HG03469 (cell line): ENCODE measurements at regions not wholly inside any gene's neighbourhood (a gene's known extent, or its start where the extent isn't known, plus 50 kb on each side); places are given as distances from the start of the nearest gene placed in this dataset.

Experiments
- ATAC-seq: cut with Tn5 transposase; IDR thresholded peaks from one replicate; pipeline ENCODE4 v1.9.1; 2021; ENCODE audit warnings: mild to moderate bottlenecking, moderate library complexity, moderate number of reproducible peaks; ENCODE audit not compliant: unreplicated experiment

- no peak for ATAC-seq
These were observed 462.0 kb downstream of the INSC start for GRCh38 chr11:15576769-15577168.

GRCh38 chr11:15577519-15577918 lies 462.8 kb downstream of the INSC start:
- ATAC-seq, result no peak

- ATAC-seq, result no peak
These were observed 464.7 kb downstream of the INSC start for GRCh38 chr11:15579287-15580001.

- no peak for ATAC-seq
These were observed 465.5 kb downstream of the INSC start for GRCh38 chr11:15580056-15580774.

GRCh38 chr11:15580775-15581095 lies 466.0 kb downstream of the INSC start:
- no peak for ATAC-seq

- ATAC-seq, result no peak
These were observed 469.4 kb downstream of the INSC start for GRCh38 chr11:15584158-15584557.

- ATAC-seq, result no peak
These were observed 471.0 kb downstream of the INSC start for GRCh38 chr11:15585602-15586331.

- no peak for ATAC-seq
These were observed 472.2 kb downstream of the INSC start for GRCh38 chr11:15586741-15587473.

GRCh38 chr11:15589070-15589626 lies 474.4 kb downstream of the INSC start:
- ATAC-seq, result no peak

GRCh38 chr11:15590132-15590531 lies 475.4 kb downstream of the INSC start:
- no peak for ATAC-seq

- ATAC-seq, result no peak
These were observed 476.4 kb downstream of the INSC start for GRCh38 chr11:15591112-15591537.

GRCh38 chr11:15594607-15595006 lies 479.9 kb downstream of the INSC start:
- ATAC-seq, result no peak

- no peak for ATAC-seq
These were observed 484.7 kb downstream of the INSC start for GRCh38 chr11:15599376-15599775.

GRCh38 chr11:15602047-15602446 lies 487.3 kb downstream of the INSC start:
- ATAC-seq, result no peak

GRCh38 chr11:15602785-15603567 lies 488.3 kb downstream of the INSC start:
- no peak for ATAC-seq

- no peak for ATAC-seq
These were observed 490.4 kb downstream of the INSC start for GRCh38 chr11:15605094-15605493.

- no peak for ATAC-seq
These were observed 492.8 kb downstream of the INSC start for GRCh38 chr11:15607361-15608036.

- no peak for ATAC-seq
These were observed 494.7 kb downstream of the INSC start for GRCh38 chr11:15609445-15609844.

GRCh38 chr11:15610881-15611280 lies 496.2 kb downstream of the INSC start:
- ATAC-seq, result no peak

GRCh38 chr11:15613251-15613650 lies 498.5 kb downstream of the INSC start:
- no peak for ATAC-seq
